ENCODE measurements at regions not wholly inside any gene's neighbourhood (a gene's known extent, or its start where the extent isn't known, plus 50 kb on each side); places are given as distances from the start of the nearest gene placed in this dataset.
"Not testable (repeated sequence)": the region's sequence is repeated elsewhere in the genome, so short reads cannot be mapped to it uniquely, and the experiment has no call there.

DNA sequence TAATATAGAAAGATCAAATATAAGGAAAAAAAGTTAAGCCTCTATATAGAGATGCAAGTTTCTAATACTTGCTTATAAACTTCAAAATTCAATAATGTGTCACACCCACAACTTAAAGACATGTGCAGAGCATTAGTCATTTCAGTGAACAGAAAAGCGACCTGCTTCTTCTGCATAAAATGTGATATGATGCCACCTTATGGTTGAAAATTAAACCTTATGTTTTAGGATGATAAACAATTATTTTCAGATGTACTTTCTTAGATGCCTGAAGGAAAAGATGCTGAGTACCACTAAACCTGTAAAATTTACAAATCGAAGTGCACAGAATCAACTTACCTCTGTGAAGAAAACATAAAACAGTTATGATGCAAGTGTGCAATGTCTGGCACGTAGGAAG is 96.0 kb downstream of the MTERF1 start:
- H3K9ac ChIP-seq, result no peak overlapping the region
- H3K27me3 ChIP-seq (ENCODE audit: insufficient read depth, low read depth), result no peaks in the 10 kb centered on the region
- H3K27ac ChIP-seq, result no peak overlapping the region
- no peaks in the 10 kb centered on the region for H3K4me1 ChIP-seq (ENCODE audit: low read depth, poor library complexity, severe bottlenecking)
- no peak overlapping the region for H2AFZ ChIP-seq (ENCODE audit: low read depth)
- no peaks in the 10 kb centered on the region for H3K79me2 ChIP-seq (ENCODE audit: insufficient read depth, low read depth)
- H3K4me3 ChIP-seq (IDR thresholded peaks at IDR 0.05; ENCODE audit: insufficient read depth, low read depth, low read length), result no peak overlapping the region
- H4K20me1 ChIP-seq (ENCODE audit: insufficient read depth), result no peaks in the 10 kb centered on the region; the same call in 1 of the 2 replicates
- no peak overlapping the region for H3K4me2 ChIP-seq
- no peaks in the 10 kb centered on the region for H3K36me3 ChIP-seq (ENCODE audit: insufficient read depth)
- TF ChIP-seq, protein P1, sequence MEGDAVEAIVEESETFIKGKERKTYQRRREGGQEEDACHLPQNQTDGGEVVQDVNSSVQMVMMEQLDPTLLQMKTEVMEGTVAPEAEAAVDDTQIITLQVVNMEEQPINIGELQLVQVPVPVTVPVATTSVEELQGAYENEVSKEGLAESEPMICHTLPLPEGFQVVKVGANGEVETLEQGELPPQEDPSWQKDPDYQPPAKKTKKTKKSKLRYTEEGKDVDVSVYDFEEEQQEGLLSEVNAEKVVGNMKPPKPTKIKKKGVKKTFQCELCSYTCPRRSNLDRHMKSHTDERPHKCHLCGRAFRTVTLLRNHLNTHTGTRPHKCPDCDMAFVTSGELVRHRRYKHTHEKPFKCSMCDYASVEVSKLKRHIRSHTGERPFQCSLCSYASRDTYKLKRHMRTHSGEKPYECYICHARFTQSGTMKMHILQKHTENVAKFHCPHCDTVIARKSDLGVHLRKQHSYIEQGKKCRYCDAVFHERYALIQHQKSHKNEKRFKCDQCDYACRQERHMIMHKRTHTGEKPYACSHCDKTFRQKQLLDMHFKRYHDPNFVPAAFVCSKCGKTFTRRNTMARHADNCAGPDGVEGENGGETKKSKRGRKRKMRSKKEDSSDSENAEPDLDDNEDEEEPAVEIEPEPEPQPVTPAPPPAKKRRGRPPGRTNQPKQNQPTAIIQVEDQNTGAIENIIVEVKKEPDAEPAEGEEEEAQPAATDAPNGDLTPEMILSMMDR (conservative IDR thresholded peaks at IDR 0.05; ENCODE audit: low read depth, low read length), result peak; percentile 45

DNA sequence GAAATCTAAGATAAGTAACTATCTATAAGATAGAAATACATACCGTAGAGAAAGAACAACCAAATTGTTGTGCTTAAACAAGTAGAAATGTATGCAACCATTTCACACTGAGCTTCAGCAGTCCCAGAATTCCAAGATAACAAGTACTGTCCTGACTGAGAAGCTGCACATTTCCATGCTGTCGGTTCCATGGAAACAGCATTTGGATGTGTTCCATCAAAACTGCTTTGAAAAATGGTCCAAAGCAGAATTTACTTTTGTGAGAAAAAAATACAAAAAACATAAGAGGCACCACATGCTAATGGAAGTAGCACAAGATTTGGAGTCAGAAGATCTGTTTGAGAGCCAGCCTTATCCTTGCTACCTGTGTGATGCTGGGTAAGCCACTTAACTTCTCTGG is 92.6 kb downstream of the MTERF1 start:
- H3K27me3 ChIP-seq (ENCODE audit: insufficient read depth, low read depth), result no peaks in the 10 kb centered on the region
- H3K4me1 ChIP-seq (ENCODE audit: low read depth, poor library complexity, severe bottlenecking), result no peaks in the 10 kb centered on the region
- TF ChIP-seq, protein P1 (conservative IDR thresholded peaks at IDR 0.05; ENCODE audit: low read depth, low read length), result no peak

DNA sequence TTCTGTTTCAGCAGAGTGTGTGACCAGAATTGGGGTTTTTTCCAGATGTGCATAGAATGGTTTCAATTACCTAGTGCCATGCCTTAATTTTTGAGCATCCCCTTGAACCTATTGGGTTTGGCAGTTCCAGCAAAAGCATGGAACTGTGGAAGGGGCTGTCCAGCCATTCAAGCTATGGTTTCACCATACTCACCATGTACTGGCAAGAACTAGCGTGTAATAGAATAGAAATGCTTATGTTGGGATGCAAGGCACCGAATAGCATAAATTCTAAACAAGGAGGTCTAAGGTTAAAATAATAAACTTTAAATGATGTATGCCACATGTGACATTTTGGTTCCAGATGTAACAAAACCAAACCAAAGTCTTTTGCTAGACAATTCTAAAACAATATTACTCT is 91.4 kb downstream of the MTERF1 start:
- no peak overlapping the region for H3K27ac ChIP-seq
- H3K9ac ChIP-seq, result no peak overlapping the region
- TF ChIP-seq, protein P1 (conservative IDR thresholded peaks at IDR 0.05; ENCODE audit: low read depth, low read length), result no peak
- no peaks in the 10 kb centered on the region for H3K27me3 ChIP-seq (ENCODE audit: insufficient read depth, low read depth)
- H3K4me1 ChIP-seq (ENCODE audit: low read depth, poor library complexity, severe bottlenecking), result no peaks in the 10 kb centered on the region
- no peak overlapping the region for H2AFZ ChIP-seq (ENCODE audit: low read depth)
- no peaks in the 10 kb centered on the region for H3K36me3 ChIP-seq (ENCODE audit: insufficient read depth)
- H3K4me2 ChIP-seq, result no peak overlapping the region
- no peaks in the 10 kb centered on the region for H4K20me1 ChIP-seq (ENCODE audit: insufficient read depth)
- no peaks in the 10 kb centered on the region for H3K79me2 ChIP-seq (ENCODE audit: insufficient read depth, low read depth)
- H3K4me3 ChIP-seq (IDR thresholded peaks at IDR 0.05; ENCODE audit: insufficient read depth, low read depth, low read length), result no peak overlapping the region

More for the DNA sequence above, 92.6 kb downstream of the MTERF1 start:
- Histone ChIP-seq H3K9ac (no peak overlapping the region), H3K4me2 (no peak overlapping the region), H3K4me3 (IDR thresholded peaks at IDR 0.05; ENCODE audit: insufficient read depth, low read depth, low read length) (no peak overlapping the region), H2AFZ (ENCODE audit: low read depth) (no peak overlapping the region), H3K36me3 (ENCODE audit: insufficient read depth) (no peaks in the 10 kb centered on the region), H3K27ac (no peak overlapping the region), H4K20me1 (ENCODE audit: insufficient read depth) (no peaks in the 10 kb centered on the region), H3K79me2 (ENCODE audit: insufficient read depth, low read depth) (no peaks in the 10 kb centered on the region)

GRCh38 chr7:91789558-91789957 is 90.9 kb downstream of the MTERF1 start:
- TF ChIP-seq, protein P1 (conservative IDR thresholded peaks at IDR 0.05; ENCODE audit: low read depth, low read length), result no peak
- H3K9ac ChIP-seq, result no peak overlapping the region

DNA sequence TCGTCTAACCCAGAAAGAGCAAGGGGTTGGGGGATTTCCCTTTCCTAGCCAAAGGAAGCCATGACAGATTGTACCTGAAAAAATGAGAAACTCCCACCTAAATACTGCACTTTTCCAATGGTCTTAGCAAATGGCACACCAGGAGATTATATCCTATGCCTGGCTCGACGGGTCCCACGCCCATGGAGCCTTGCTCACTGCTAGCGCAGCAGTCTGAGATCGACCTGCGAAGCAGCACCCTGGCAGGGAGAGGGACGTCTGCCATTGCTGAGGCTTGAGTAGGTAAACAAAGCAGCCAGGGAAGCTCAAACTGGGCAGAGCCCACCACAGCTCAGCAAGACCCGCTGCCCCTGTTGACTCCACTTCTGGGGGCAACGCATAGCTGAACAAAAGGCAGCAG is 89.9 kb downstream of the MTERF1 start:
- H2AFZ ChIP-seq (ENCODE audit: low read depth); H3K9ac ChIP-seq; H3K79me2 ChIP-seq (ENCODE audit: insufficient read depth, low read depth); H3K4me2 ChIP-seq; H3K4me1 ChIP-seq (ENCODE audit: low read depth, poor library complexity, severe bottlenecking); H4K20me1 ChIP-seq (ENCODE audit: insufficient read depth); H3K27me3 ChIP-seq (ENCODE audit: insufficient read depth, low read depth); H3K36me3 ChIP-seq (ENCODE audit: insufficient read depth); H3K4me3 ChIP-seq (IDR thresholded peaks at IDR 0.05; ENCODE audit: insufficient read depth, low read depth, low read length); H3K27ac ChIP-seq: not testable (repeated sequence)

More at GRCh38 chr7:91789558-91789957, 90.9 kb downstream of the MTERF1 start:
- H3K79me2 ChIP-seq (ENCODE audit: insufficient read depth, low read depth), result no peaks in the 10 kb centered on the region
- no peaks in the 10 kb centered on the region for H3K27me3 ChIP-seq (ENCODE audit: insufficient read depth, low read depth)
- no peak overlapping the region for H3K4me2 ChIP-seq
- H4K20me1 ChIP-seq (ENCODE audit: insufficient read depth), result no peaks in the 10 kb centered on the region
- no peak overlapping the region for H3K4me3 ChIP-seq (IDR thresholded peaks at IDR 0.05; ENCODE audit: insufficient read depth, low read depth, low read length)
- no peaks in the 10 kb centered on the region for H3K36me3 ChIP-seq (ENCODE audit: insufficient read depth)
- no peaks in the 10 kb centered on the region for H3K4me1 ChIP-seq (ENCODE audit: low read depth, poor library complexity, severe bottlenecking)
- H3K27ac ChIP-seq, result no peak overlapping the region
- H2AFZ ChIP-seq (ENCODE audit: low read depth), result no peak overlapping the region

Data from KMS-11 (cell line).